ENCODE measurements at regions not wholly inside any gene's neighbourhood (a gene's known extent, or its start where the extent isn't known, plus 50 kb on each side); places are given as distances from the start of the nearest gene placed in this dataset.

DNA sequence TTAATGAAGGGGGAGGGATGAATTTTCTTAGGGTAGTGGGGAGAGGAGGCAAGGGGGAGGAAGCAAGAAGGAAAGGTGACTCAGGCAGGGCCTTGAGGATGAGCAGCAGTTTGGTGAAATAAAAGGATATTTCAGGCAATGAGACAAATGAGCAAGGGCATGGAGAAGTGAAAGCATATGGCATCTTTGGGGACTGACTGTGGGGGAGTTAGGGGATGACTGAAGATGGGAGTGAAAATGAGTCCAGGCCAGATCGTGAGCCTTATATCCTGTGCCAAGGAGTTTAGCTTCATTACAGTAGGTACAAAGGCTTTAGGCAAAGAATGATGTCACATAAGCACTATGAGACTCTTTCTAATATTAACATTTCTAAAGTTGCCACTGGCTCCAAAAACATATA is 51.9 kb downstream of the ILRUN start:
- TF ChIP-seq, protein P1, sequence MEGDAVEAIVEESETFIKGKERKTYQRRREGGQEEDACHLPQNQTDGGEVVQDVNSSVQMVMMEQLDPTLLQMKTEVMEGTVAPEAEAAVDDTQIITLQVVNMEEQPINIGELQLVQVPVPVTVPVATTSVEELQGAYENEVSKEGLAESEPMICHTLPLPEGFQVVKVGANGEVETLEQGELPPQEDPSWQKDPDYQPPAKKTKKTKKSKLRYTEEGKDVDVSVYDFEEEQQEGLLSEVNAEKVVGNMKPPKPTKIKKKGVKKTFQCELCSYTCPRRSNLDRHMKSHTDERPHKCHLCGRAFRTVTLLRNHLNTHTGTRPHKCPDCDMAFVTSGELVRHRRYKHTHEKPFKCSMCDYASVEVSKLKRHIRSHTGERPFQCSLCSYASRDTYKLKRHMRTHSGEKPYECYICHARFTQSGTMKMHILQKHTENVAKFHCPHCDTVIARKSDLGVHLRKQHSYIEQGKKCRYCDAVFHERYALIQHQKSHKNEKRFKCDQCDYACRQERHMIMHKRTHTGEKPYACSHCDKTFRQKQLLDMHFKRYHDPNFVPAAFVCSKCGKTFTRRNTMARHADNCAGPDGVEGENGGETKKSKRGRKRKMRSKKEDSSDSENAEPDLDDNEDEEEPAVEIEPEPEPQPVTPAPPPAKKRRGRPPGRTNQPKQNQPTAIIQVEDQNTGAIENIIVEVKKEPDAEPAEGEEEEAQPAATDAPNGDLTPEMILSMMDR (IDR thresholded peaks at IDR 0.05) = no peak
- TF ChIP-seq POLR2A (IDR thresholded peaks at IDR 0.05) = no peak

Measured in breast epithelium (tissue), 3 donors.